ENCODE measurements at regions not wholly inside any gene's neighbourhood (a gene's known extent, or its start where the extent isn't known, plus 50 kb on each side); places are given as distances from the start of the nearest gene placed in this dataset.

- DNase-seq = no peak
These were observed 741.7 kb downstream of the VRK1 start for GRCh38 chr14:97538749-97539410.

- DNase-seq = no peak
These were observed 742.2 kb downstream of the VRK1 start for GRCh38 chr14:97539411-97539795.

DNA sequence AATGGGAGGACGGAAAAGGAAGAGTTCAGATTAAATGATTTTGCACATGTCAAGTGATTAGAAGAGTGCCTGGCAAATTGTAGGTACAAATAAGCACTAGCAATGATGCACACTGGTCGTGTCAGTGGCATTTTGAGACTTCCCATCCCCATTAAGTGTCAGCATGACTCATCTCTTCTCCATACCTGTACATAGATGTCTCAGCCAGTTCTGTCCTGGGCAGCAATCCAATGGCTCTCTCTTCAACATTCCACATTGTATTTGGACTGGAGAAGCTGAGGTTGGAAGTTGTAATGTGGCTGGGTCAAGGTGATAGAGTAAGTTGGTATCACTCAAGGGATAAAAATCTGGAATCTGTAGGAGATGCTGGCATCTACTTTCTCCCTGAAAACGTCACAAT is 742.7 kb downstream of the VRK1 start:
- DNase-seq = no peak

GRCh38 chr14:97543221-97543620 is 746.0 kb downstream of the VRK1 start:
- DNase-seq = no peak

DNA sequence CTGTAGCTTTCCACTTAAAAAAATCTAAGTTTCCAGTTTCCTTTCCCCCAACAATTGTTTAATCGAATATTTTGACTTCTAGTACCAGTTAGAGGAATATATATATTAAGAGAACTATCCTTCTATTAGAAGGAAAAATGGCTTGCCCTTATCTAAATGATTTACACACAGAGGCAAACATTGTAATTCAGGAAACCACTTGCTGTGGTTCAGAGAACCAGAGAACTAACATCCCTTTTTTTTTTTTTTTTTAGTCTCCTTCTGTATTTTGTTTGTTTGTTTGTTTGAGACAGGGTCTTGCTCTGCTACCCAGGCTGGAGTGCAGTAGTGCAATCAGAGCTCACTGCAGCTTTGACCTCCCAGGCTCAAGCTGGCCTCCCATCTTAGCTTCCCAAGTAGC is 746.6 kb downstream of the VRK1 start:
- no peak for DNase-seq

DNA sequence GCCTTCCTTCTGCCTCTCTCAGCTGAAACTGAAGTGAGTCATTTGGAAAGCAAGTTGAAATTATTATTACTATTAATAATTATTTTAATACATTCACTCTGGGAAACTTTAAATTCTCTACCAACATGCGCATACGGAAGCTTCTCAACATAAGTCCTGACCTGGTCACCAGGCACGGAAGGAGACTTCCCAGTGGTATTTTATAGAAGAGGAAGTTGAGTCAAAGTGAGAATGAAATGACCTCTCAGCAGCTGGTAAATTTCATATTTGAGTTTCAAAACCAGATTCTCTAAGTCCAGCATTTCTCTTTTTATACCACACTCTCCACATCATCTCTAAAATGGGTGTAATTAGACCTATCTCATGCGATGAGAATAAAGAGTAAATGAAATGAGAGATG is 747.4 kb downstream of the VRK1 start:
- DNase-seq = no peak

DNA sequence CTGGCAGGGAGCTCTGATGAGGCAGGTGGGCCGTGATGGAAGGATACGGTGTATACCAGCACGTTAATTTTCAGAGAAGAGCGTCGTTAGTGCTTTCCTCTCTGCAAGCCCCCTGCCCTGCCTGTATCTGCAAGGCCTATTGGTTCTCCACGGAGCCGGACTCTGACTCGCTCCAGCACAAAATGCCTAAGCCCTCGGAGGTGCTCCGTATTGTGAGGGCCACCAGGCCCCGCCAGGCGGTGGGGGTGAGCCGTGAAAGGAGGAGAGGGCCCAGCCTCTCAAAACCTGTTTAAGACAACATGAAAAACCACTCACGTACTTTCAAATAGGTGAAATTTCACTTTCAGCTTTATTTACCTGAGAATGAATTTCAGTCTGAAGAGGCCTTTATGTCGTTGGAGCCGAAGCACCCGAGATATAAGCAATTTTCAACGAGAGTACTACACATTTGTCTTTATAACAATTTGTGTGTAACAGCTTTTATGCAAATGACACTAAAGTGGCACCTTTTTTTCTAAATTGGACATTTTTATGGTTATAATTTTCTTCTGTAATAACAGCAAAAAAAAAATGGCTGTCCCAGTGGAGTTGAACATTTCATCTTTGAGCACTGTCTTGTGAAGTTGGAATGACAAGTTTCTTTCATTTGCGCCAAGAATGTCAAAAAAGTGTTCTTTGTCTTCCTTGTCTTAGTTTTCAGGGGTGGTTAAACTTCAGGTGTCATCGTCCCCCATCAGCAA is 749.5 kb downstream of the VRK1 start:
- DNase-seq = no peak

GRCh38 chr14:97550463-97550862 is 753.3 kb downstream of the VRK1 start:
- DNase-seq = no peak

DNA sequence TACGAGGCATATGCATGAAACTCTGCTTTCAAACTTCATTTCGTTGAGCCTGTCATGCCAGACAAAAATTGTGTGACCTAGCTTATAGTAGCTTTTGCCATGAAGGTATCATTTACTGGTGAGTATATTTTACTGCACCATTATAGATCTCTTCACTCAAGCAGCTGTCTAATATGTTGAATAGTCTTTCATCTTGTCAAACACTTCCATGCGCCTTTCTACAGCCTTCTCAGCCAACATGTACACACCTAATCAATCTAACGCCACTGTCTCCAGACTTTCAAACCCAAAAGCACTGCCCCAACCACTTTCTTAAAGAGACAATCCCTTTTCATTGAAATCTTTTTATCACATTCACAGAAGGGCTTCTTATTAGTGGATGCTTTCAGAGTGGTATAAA is 757.4 kb downstream of the VRK1 start:
- DNase-seq = no peak

DNA sequence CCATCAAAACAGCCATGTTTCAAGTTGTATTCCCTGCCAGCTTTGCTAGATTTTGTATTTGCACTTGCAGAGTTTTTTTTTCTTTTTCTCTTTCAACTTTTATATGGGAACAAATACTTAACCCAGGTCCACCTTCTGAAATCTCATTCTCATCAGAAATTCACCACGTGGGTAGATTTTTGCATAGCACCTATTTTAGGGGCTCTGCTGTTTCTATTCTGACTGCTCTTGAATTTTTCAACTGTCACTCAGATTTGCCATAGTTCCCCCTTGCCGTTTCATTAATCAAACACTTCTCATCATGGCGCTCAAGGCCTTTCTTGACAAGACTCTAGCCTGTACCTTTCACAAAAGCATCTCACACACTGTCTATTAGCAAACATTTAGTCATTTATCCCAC is 767.2 kb downstream of the VRK1 start:
- no peak for DNase-seq

GRCh38 chr14:97571201-97571600 is 774.0 kb downstream of the VRK1 start:
- no peak for DNase-seq

- DNase-seq = no peak
These were observed 774.8 kb downstream of the VRK1 start for GRCh38 chr14:97571866-97572555.

DNA sequence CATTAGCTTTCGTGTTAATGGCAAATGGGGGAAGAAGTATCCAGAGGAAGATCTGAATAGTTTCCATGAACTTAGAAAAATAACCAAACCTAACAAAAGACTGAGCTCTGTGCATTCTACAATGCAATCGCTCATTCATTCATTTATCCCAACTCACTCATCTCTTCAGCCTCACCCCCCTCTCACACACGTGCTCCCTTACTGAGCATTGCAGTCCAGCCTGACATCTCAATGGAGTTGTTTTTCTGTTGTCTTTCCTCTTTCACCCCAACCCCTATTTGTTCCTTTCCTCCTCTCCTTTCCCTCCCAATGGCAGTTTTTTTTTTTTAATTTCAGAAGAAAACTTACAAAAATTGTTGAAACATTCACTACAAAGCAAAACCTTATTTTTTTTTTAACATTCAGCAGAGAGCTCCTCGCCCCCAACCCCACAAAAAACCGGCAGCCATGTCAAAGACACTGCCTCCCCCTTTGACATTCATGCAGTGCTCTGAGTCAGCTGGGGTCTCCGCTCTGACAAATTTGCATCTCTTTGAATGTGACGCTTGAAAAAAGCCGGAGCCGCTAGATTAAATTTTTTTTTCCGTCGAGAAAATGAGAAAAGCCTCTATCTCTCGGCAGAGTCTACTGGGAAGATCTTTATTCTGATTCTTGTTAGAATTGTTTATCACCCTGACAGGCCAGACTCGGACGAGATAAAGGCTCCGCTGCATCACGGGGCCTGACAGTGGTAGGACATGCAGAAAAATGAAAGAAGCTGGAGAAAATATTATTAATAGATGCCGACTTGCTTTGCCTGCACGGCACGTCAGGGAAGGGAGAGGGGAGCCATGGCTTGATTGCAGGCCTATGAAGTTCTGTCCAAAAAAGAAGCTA is 775.6 kb downstream of the VRK1 start:
- no peak for DNase-seq

GRCh38 chr14:97575677-97576076 is 778.5 kb downstream of the VRK1 start:
- DNase-seq = no peak

- no peak for DNase-seq
These were observed 781.9 kb downstream of the VRK1 start for GRCh38 chr14:97578982-97579548.

DNA sequence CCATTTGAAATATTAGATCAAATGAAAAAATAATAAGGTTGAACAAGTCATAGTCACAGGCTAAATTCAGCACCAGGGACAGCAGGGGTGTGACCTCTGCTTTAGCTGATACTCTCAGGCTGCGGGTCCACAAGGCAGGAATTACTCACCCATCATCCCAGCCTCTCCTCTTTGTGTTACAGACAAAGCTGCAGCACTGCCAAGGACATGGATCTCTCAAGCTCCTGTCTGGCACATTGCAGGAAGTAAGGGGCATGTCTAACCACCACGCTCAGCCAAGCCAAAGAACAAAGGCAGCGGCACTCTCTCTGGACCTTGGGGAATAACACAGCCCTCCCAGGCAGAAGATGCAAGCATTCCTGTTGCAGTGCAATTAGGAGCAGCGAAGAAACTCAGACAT is 783.8 kb downstream of the VRK1 start:
- DNase-seq = peak; percentile 70

GRCh38 chr14:97582022-97582421 is 784.8 kb downstream of the VRK1 start:
- DNase-seq = no peak

DNA sequence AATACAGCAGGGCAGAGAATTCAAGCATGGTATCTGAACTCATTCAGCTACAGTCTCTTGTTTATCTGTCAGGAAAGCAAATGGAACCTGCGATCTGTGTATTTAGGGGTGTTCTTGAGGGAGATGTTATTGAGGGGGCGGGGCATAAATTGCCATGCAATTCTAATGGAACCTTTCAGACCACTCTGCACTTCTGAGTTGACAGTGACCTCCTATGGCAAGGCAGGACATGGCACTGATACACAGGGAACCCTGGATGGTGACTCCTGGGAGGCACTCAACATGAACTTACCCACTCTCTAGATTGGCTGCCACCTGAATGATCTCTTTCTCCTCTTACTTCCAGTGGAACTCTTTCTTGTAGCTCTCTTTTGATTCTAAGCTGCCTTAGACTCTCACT is 787.3 kb downstream of the VRK1 start:
- DNase-seq = no peak

DNA sequence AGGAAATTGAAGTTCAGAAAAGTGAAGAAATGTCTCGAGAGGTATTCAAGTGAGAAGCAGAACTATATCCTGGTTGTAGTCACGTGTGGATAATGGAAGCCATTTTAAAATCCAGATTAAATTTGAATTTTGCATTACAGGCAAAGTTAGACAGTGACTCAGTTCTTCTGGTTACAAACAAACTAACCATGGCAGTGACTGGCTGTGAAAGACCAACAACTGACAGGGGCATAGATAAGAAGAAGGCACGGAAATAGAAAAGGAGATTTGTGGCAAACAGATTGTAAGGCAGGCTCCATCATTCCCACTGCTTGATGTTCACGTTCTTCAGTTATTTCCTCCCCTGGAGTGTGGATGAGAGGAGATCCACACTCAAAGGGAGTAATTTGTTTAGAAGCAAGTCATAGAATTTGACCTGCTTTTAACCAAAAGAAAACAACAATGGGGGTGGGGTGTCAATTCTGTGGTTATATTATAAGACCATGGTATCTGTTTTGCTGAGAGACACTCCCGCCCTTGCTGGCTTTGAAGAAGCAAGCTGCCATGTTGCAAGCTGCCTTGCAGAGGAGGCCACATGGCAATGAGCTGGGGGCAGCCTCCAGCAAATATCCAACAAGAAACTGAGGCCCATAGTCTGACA is 795.3 kb downstream of the VRK1 start:
- no peak for DNase-seq

DNA sequence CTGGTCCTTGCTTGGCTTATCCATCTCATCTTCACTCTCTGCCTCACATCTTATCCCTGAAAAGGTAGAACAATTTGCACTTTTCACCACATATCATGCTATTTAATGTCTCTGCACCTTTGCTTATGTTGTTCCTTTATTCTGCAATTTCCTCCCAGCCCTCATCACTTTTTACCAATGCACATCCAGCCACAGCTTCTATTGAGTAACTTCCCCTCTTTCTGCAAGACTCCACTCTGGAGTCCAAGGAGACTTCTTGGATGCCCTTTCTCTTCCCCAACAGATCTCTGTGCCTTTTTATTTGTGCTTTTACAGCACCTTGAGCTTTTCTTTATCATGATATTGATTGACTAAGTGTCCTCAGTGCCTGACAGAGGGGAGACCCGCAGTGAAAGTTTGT is 797.1 kb downstream of the VRK1 start:
- DNase-seq = no peak

- no peak for DNase-seq
These were observed 805.4 kb downstream of the VRK1 start for GRCh38 chr14:97602438-97603117.

GRCh38 chr14:97603201-97603600 is 806.0 kb downstream of the VRK1 start:
- no peak for DNase-seq
